Activated CD8-positive, alpha-beta memory T cell treated with anti-CD3 and anti-CD28 coated beads, Interleukin-2, amount 50 U/mL, for 1 hour (primary cell): ENCODE measurements at regions not wholly inside any gene's neighbourhood (a gene's known extent, or its start where the extent isn't known, plus 50 kb on each side); places are given as distances from the start of the nearest gene placed in this dataset.

Source experiments
- DNase-seq: peaks from one replicate; pipeline ENCODE4 v3.0.0-alpha.2; 2020; ENCODE audit errors: extremely low read depth

- no peak for DNase-seq
Observed at GRCh38 chr5:61953913-61954312, 352.1 kb upstream of the KIF2A start.

- DNase-seq = no peak
Observed at GRCh38 chr5:61964201-61964600, 341.8 kb upstream of the KIF2A start.

- DNase-seq = no peak
Observed at GRCh38 chr5:61965069-61965468, 340.9 kb upstream of the KIF2A start.

GRCh38 chr5:61965490-61965889 is 340.5 kb upstream of the KIF2A start:
- DNase-seq = no peak

- DNase-seq = no peak
Observed at GRCh38 chr5:61966296-61966955, 339.6 kb upstream of the KIF2A start.

GRCh38 chr5:61966997-61967396 is 339.0 kb upstream of the KIF2A start:
- no peak for DNase-seq

- DNase-seq = no peak
Observed at GRCh38 chr5:61967681-61968080, 338.3 kb upstream of the KIF2A start.

GRCh38 chr5:61969347-61969746 is 336.7 kb upstream of the KIF2A start:
- DNase-seq = no peak

GRCh38 chr5:61969755-61970154 is 336.3 kb upstream of the KIF2A start:
- no peak for DNase-seq

GRCh38 chr5:61970218-61970617 is 335.8 kb upstream of the KIF2A start:
- no peak for DNase-seq

- no peak for DNase-seq
Observed at GRCh38 chr5:61974680-61975079, 331.3 kb upstream of the KIF2A start.

- no peak for DNase-seq
Observed at GRCh38 chr5:61981886-61982285, 324.1 kb upstream of the KIF2A start.

- no peak for DNase-seq
Observed at GRCh38 chr5:61991430-61991829, 314.6 kb upstream of the KIF2A start.

GRCh38 chr5:61991866-61992265 is 314.1 kb upstream of the KIF2A start:
- no peak for DNase-seq

- no peak for DNase-seq
Observed at GRCh38 chr5:61993295-61993927, 312.6 kb upstream of the KIF2A start.

- DNase-seq = no peak
Observed at GRCh38 chr5:61994171-61994570, 311.8 kb upstream of the KIF2A start.

- DNase-seq = no peak
Observed at GRCh38 chr5:61995486-61995885, 310.5 kb upstream of the KIF2A start.

- no peak for DNase-seq
Observed at GRCh38 chr5:61999371-61999770, 306.6 kb upstream of the KIF2A start.

- DNase-seq = no peak
Observed at GRCh38 chr5:62000646-62001045, 305.4 kb upstream of the KIF2A start.

GRCh38 chr5:62001640-62002039 is 304.4 kb upstream of the KIF2A start:
- no peak for DNase-seq

- DNase-seq = no peak
Observed at GRCh38 chr5:62002436-62002835, 303.6 kb upstream of the KIF2A start.

- no peak for DNase-seq
Observed at GRCh38 chr5:62005551-62005950, 300.5 kb upstream of the KIF2A start.

- no peak for DNase-seq
Observed at GRCh38 chr5:62007457-62007856, 298.5 kb upstream of the KIF2A start.
